MM.1S (cell line): ENCODE measurements at regions not wholly inside any gene's neighbourhood (a gene's known extent, or its start where the extent isn't known, plus 50 kb on each side); places are given as distances from the start of the nearest gene placed in this dataset.
"Not testable (repeated sequence)": the region's sequence is repeated elsewhere in the genome, so short reads cannot be mapped to it uniquely, and the experiment has no call there.

Experiments used
- EZH2 ChIP-seq: fragments of 300-600 bp; sonication (generic); optimal IDR thresholded peaks from 2 replicates; pipeline ENCODE3; 2017; ENCODE audit warnings: low read depth, mild to moderate bottlenecking, antibody characterized with exemption, low read length, mixed read lengths
- TF ChIP-seq, protein P1 (sequence below): fragments of 300-600 bp; sonication (generic); IDR thresholded peaks from 2 replicates; pipeline ENCODE4 v1.5.1; 2016; ENCODE audit warnings: antibody characterized with exemption, low read length, mixed read lengths

DNA sequence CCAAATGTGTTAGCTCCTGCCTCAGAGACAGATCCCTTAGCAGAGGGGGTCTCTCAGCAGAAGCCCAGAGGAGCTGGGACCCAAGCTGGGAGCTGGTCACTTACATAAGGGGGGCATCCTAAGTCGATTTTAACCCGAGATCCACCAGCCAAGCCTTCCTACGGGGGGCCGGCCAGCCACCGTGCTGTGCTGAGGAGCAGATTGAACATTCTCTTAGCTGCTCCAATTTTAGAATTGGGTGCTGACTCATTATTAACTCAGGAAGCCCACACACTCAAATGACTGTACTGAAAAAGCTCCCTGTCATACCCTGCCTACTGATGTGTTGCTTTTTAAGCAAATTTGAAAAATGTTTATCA, 373.0 kb downstream of the BCL2L11 start:
- not testable (repeated sequence) for TF ChIP-seq EZH2
- TF ChIP-seq, protein P1, sequence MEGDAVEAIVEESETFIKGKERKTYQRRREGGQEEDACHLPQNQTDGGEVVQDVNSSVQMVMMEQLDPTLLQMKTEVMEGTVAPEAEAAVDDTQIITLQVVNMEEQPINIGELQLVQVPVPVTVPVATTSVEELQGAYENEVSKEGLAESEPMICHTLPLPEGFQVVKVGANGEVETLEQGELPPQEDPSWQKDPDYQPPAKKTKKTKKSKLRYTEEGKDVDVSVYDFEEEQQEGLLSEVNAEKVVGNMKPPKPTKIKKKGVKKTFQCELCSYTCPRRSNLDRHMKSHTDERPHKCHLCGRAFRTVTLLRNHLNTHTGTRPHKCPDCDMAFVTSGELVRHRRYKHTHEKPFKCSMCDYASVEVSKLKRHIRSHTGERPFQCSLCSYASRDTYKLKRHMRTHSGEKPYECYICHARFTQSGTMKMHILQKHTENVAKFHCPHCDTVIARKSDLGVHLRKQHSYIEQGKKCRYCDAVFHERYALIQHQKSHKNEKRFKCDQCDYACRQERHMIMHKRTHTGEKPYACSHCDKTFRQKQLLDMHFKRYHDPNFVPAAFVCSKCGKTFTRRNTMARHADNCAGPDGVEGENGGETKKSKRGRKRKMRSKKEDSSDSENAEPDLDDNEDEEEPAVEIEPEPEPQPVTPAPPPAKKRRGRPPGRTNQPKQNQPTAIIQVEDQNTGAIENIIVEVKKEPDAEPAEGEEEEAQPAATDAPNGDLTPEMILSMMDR: not testable (repeated sequence)
